Renal cortex interstitium (tissue), 11 donors: ENCODE measurements at regions not wholly inside any gene's neighbourhood (a gene's known extent, or its start where the extent isn't known, plus 50 kb on each side); places are given as distances from the start of the nearest gene placed in this dataset.

Experiments
- DNase-seq, 11 donors: peaks; one replicate each; pipeline ENCODE4 v3.0.0-alpha.2; 2013; ENCODE audit warnings: low read depth in 9 of 11, low spot score in 4 of 11; ENCODE audit errors: extremely low read depth in 1 of 11

- DNase-seq, result peak in 1 of 11 donors; percentile 27
These were observed 79.7 kb upstream of the GNG2 start for GRCh38 chr14:51780741-51781140.

GRCh38 chr14:51781381-51781780 lies 79.0 kb upstream of the GNG2 start:
- DNase-seq, result no peak

- no peak for DNase-seq
These were observed 78.0 kb upstream of the GNG2 start for GRCh38 chr14:51782435-51782834.

GRCh38 chr14:51783765-51784164 lies 76.6 kb upstream of the GNG2 start:
- no peak for DNase-seq

- DNase-seq, result no peak
These were observed 75.9 kb upstream of the GNG2 start for GRCh38 chr14:51784466-51784865.

GRCh38 chr14:51786227-51786626 lies 74.2 kb upstream of the GNG2 start:
- DNase-seq, result no peak

- DNase-seq, result no peak
These were observed 73.1 kb upstream of the GNG2 start for GRCh38 chr14:51787352-51787751.

GRCh38 chr14:51789114-51789513 lies 71.3 kb upstream of the GNG2 start:
- DNase-seq, result no peak

- DNase-seq, result no peak
These were observed 70.8 kb upstream of the GNG2 start for GRCh38 chr14:51789596-51789995.

- DNase-seq, result no peak
These were observed 67.6 kb upstream of the GNG2 start for GRCh38 chr14:51792809-51793208.

GRCh38 chr14:51805541-51805940 lies 54.9 kb upstream of the GNG2 start:
- no peak for DNase-seq

GRCh38 chr14:51806026-51807023 lies 54.1 kb upstream of the GNG2 start:
- DNase-seq, result peak; percentile 53 to 85 (median 70)

GRCh38 chr14:51807356-51807755 lies 53.1 kb upstream of the GNG2 start:
- peak in 6 of 11 donors; percentile 4 to 21 (median 16) for DNase-seq
